PC-3 (cell line): ENCODE measurements at regions not wholly inside any gene's neighbourhood (a gene's known extent, or its start where the extent isn't known, plus 50 kb on each side); places are given as distances from the start of the nearest gene placed in this dataset.

ENCODE experiments used
- ATAC-seq: fragments of 200-7000 bp; cut with Tn5 transposase; 2 replicates; pipeline ENCODE4 v1.9.1; 2020; ENCODE audit warnings: mild to moderate bottlenecking, moderate library complexity
- BruUV-seq: library from RNA; stranded (reverse); fragments of 400-500 nt; replicated peaks from 2 replicates; lab custom pipeline; 2021; lab: Mats Ljungman, UMichigan
- CTCF ChIA-PET: fragments of 300-600 bp; sonication (Branson Sonifier 250); formaldehyde crosslinking; loops from one replicate; lab custom pipeline; 2022; ENCODE audit warnings: antibody characterized with exemption; lab: Charles Lee
- POLR2A ChIA-PET: fragments of 300-600 bp; sonication (Branson Sonifier 250); formaldehyde crosslinking; loops from one replicate; lab custom pipeline; 2022; ENCODE audit warnings: antibody characterized with exemption; ENCODE audit not compliant: unreplicated experiment; lab: Charles Lee
- DNase-seq: peaks from one replicate; pipeline ENCODE4 v3.0.0-alpha.2; 2015
- H2AFZ ChIP-seq: fragments of 300-600 bp; sonication (generic); 2 replicates; pipeline ENCODE4 v1.6.0; 2016; ENCODE audit warnings: antibody characterized with exemption, low read length
- H3F3A ChIP-seq: fragments of 300-600 bp; sonication (generic); one replicate; pipeline ENCODE4 v1.6.0; 2017; ENCODE audit warnings: antibody characterized with exemption, low read length, control low read depth, mild to moderate bottlenecking; ENCODE audit not compliant: unreplicated experiment
- H3K27ac ChIP-seq: fragments of 300-600 bp; sonication (generic); 2 replicates; pipeline ENCODE4 v1.5.1; 2016; ENCODE audit warnings: mild to moderate bottlenecking, low read length
- H3K27me3 ChIP-seq: fragments of 300-600 bp; sonication (generic); 2 replicates; pipeline ENCODE4 v1.6.1; 2016; ENCODE audit warnings: low read length, mixed read lengths
- H3K36me3 ChIP-seq: fragments of 300-600 bp; sonication (generic); 2 replicates; pipeline ENCODE4 v1.6.1; 2016; ENCODE audit warnings: low read depth, mixed run types, low read length, mixed read lengths
- H3K4me1 ChIP-seq: fragments of 300-600 bp; sonication (generic); 2 replicates; pipeline ENCODE4 v1.5.1; 2016; ENCODE audit warnings: low read length; ENCODE audit not compliant: insufficient read depth
- H3K4me2 ChIP-seq: fragments of 300-600 bp; sonication (generic); 2 replicates; pipeline ENCODE4 v1.6.0; 2016; ENCODE audit warnings: low read length
- H3K4me3 ChIP-seq: fragments of 300-600 bp; sonication (generic); 2 replicates; pipeline ENCODE4 v1.5.1; 2016; ENCODE audit warnings: mild to moderate bottlenecking, low read length, mixed read lengths
- H3K79me2 ChIP-seq: fragments of 300-600 bp; sonication (generic); 2 replicates; pipeline ENCODE4 v1.6.1; 2017; ENCODE audit warnings: low read length, mixed read lengths
- H3K9ac ChIP-seq: fragments of 300-600 bp; sonication (generic); 2 replicates; pipeline ENCODE4 v1.6.0; 2016; ENCODE audit warnings: mild to moderate bottlenecking, low read length
- H3K9me2 ChIP-seq: fragments of 300-600 bp; sonication (generic); replicated peaks from 2 replicates; pipeline ENCODE4 v1.6.1; 2016; ENCODE audit warnings: mixed run types, low read length, mixed read lengths
- H3K9me3 ChIP-seq: fragments of 300-600 bp; sonication (generic); 2 replicates; pipeline ENCODE4 v1.6.1; 2016; ENCODE audit warnings: low read length, mixed read lengths
- H4K20me1 ChIP-seq: fragments of 300-600 bp; sonication (generic); 2 replicates; pipeline ENCODE4 v1.6.1; 2016; ENCODE audit warnings: low read length, mixed read lengths
- EZH2 ChIP-seq: fragments of 300-600 bp; sonication (generic); IDR thresholded peaks from one replicate; pipeline ENCODE4 v1.6.1; 2017; ENCODE audit warnings: antibody characterized with exemption, mild to moderate bottlenecking, low read length; ENCODE audit not compliant: unreplicated experiment
- EZH2phosphoT487 ChIP-seq: fragments of 300-600 bp; sonication (generic); IDR thresholded peaks from 2 replicates; pipeline ENCODE4 v1.6.1; 2018; ENCODE audit warnings: mild to moderate bottlenecking, antibody characterized with exemption, low read length, borderline replicate concordance
- intact Hi-C: fragments of 100-400 bp; cut with micrococcal nuclease; formaldehyde crosslinking; loops from 2 replicates; pipeline ENCODE4 v1.9.0; 2023
- TF ChIP-seq, protein P1 (sequence below): fragments of 300-600 bp; sonication (generic); conservative IDR thresholded peaks from 2 replicates; pipeline ENCODE4 v1.5.1; 2017; ENCODE audit warnings: antibody characterized with exemption, low read depth, mild to moderate bottlenecking, low read length

DNA sequence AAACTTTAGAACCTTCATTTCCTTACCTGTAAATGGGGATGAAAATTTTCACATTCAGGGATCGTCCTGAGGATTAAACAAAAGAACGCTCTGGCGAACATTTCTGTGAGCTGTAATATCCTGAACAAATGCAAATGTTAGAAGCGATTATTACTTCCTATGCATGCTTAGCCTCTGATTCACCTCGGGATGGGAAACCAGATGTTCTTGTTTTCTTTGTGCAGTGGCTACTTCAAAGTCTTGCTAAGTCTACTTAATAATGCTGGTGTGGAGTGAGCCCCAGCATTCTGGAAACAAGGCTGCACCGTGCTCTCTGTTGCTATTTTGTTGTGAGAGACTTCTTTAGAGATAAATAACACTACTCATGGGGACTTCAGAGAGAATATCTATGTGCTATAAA, 119.1 kb upstream of the PELI1 start:
- peak; percentile 92 for ATAC-seq
- intact Hi-C loops = no loop called here
- H3K27ac ChIP-seq = no peak overlapping the region
- no peaks in the 10 kb centered on the region for H3K36me3 ChIP-seq
- no peaks in the 10 kb centered on the region for H3K27me3 ChIP-seq
- no peak for TF ChIP-seq EZH2
- TF ChIP-seq, protein P1, sequence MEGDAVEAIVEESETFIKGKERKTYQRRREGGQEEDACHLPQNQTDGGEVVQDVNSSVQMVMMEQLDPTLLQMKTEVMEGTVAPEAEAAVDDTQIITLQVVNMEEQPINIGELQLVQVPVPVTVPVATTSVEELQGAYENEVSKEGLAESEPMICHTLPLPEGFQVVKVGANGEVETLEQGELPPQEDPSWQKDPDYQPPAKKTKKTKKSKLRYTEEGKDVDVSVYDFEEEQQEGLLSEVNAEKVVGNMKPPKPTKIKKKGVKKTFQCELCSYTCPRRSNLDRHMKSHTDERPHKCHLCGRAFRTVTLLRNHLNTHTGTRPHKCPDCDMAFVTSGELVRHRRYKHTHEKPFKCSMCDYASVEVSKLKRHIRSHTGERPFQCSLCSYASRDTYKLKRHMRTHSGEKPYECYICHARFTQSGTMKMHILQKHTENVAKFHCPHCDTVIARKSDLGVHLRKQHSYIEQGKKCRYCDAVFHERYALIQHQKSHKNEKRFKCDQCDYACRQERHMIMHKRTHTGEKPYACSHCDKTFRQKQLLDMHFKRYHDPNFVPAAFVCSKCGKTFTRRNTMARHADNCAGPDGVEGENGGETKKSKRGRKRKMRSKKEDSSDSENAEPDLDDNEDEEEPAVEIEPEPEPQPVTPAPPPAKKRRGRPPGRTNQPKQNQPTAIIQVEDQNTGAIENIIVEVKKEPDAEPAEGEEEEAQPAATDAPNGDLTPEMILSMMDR = no peak
- TF ChIP-seq EZH2phosphoT487 = no peak
- H3K9me2 ChIP-seq = no peaks in the 10 kb centered on the region
- ChIA-PET POLR2A (interaction anchor here (0.6 kb wide), 1 partner anchor 28 kb away, joined by 4 read pairs; no protein-coding TSS in a partner anchor), CTCF (no interaction called here)
- peak overlapping the region; percentile 11; the same call in 1 of the 2 replicates for H2AFZ ChIP-seq
- BruUV-seq = no TSS peak
- no peaks in the 10 kb centered on the region for H3K9me3 ChIP-seq
- H3K9ac ChIP-seq = no peak overlapping the region
- H4K20me1 ChIP-seq = no peaks in the 10 kb centered on the region
- no peaks in the 10 kb centered on the region for H3K79me2 ChIP-seq
- H3K4me3 ChIP-seq = peak overlapping the region; percentile 36; the same call in 1 of the 2 replicates
- H3K4me1 ChIP-seq = peaks cover 22% of the 10 kb centered on the region
- peak overlapping the region; percentile 74 for H3K4me2 ChIP-seq
- no peaks in the 10 kb centered on the region for H3F3A ChIP-seq
- peak; percentile 93 for DNase-seq

DNA sequence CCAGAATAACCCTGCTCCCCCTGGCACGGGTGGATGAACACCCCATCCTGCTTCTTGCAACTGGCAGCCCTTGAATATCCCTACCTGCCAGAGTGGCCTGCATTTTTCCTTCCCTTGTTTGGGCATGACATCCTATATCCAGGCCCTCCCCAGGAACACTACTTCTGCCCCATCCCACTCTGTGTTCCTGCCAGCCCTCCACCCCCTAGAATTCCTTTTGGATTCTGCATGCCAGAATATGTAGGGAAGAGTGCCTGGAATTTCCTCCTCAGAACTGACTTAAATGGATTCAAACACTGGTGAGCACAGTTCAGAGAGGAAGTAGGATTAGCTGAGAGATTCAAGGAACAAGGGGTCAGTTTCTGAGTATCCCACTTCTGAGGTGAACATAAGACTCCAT, 123.5 kb upstream of the PELI1 start:
- ChIA-PET CTCF (no interaction called here), POLR2A (no interaction called here)
- Histone ChIP-seq H3K9me2 (no peaks in the 10 kb centered on the region), H3K9ac (no peak overlapping the region), H2AFZ (no peak overlapping the region), H3K4me3 (no peak overlapping the region), H3K4me1 (peaks cover 19% of the 10 kb centered on the region), H3K9me3 (no peaks in the 10 kb centered on the region), H3K4me2 (no peak overlapping the region), H3F3A (peaks cover 1% of the 10 kb centered on the region), H4K20me1 (no peaks in the 10 kb centered on the region), H3K79me2 (no peaks in the 10 kb centered on the region), H3K27ac (no peak overlapping the region), H3K27me3 (no peaks in the 10 kb centered on the region), H3K36me3 (no peaks in the 10 kb centered on the region)
- TF ChIP-seq EZH2 (no peak), EZH2phosphoT487 (no peak)
- TF ChIP-seq, protein P1 = no peak
- ATAC-seq (no peak), DNase-seq (no peak)
- BruUV-seq = no TSS peak
- intact Hi-C loops = loop anchor here (5.0 kb wide), 1 partner anchor 65 kb away; no protein-coding TSS in a partner anchor

DNA sequence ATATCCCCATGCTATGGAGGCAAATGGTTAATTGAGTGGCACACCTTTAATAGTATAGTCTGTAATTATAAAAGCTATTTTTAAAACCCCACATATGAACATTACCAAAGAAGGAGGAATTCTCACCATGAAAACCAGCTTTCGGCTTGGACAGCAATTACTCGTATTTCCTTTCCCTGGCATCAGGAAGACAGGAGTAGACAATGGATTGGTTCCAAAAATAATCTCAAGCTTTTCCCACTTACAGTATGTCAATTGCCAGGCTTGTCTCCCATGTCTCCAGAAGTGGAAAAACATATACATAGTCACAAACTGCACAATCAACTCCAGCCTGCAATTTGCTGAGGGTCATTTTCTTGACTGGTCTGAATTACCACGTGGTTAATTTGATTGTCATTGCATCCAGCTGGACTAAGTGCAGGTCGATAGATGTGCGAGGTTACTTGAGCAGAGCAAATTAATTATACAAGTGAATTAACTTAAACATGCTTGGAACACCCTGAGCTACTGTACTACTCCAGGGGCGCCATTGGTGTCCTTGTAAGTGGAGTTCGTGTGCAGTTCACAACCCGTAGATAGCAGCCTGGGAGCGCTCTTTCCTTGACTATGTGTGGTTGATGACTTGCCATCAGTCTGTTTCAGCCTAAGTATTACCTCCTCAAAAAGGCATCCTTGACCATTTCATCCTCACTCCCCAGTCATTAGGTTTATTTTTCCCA, 124.3 kb upstream of the PELI1 start:
- H3K4me1 ChIP-seq = peaks cover 19% of the 10 kb centered on the region
- H3K79me2 ChIP-seq = no peaks in the 10 kb centered on the region
- no peaks in the 10 kb centered on the region for H3K9me3 ChIP-seq
- intact Hi-C loops = loop anchor here (5.0 kb wide), 1 partner anchor 66 kb away; no protein-coding TSS in a partner anchor
- H3K9me2 ChIP-seq = no peaks in the 10 kb centered on the region
- H2AFZ ChIP-seq = no peak overlapping the region
- TF ChIP-seq EZH2 (no peak), EZH2phosphoT487 (no peak)
- TF ChIP-seq, protein P1 = no peak
- POLR2A ChIA-PET = no interaction called here
- peaks cover 9% of the 10 kb centered on the region for H3F3A ChIP-seq
- no peak overlapping the region for H3K9ac ChIP-seq
- BruUV-seq = no TSS peak
- CTCF ChIA-PET = no interaction called here
- no peaks in the 10 kb centered on the region for H3K27me3 ChIP-seq
- H3K4me2 ChIP-seq = no peak overlapping the region
- no peaks in the 10 kb centered on the region for H3K36me3 ChIP-seq
- H3K27ac ChIP-seq = no peak overlapping the region
- DNase-seq (peak; percentile 40), ATAC-seq (no peak; the same call in 1 of the 2 replicates)
- no peak overlapping the region for H3K4me3 ChIP-seq
- H4K20me1 ChIP-seq = no peaks in the 10 kb centered on the region
